GM12891 (cell line): ENCODE measurements at regions not wholly inside any gene's neighbourhood (a gene's known extent, or its start where the extent isn't known, plus 50 kb on each side); places are given as distances from the start of the nearest gene placed in this dataset.

ENCODE experiments used
- PAX5 ChIP-seq: IDR thresholded peaks from 2 replicates; pipeline ENCODE4 v1.6.1; 2011; ENCODE audit warnings: low read length, moderate library complexity, mild to moderate bottlenecking; ENCODE audit not compliant: insufficient read depth, severe bottlenecking
- POLR2A ChIP-seq: IDR thresholded peaks from 2 replicates; pipeline ENCODE4 v1.6.1; 2011; ENCODE audit warnings: low read depth, low read length, control low read depth
- POLR2AphosphoS5 ChIP-seq: IDR thresholded peaks from 2 replicates; pipeline ENCODE4 v1.6.1; 2011; ENCODE audit warnings: low read depth, low read length, control low read depth
- POU2F2 ChIP-seq: IDR thresholded peaks from 2 replicates; pipeline ENCODE4 v1.6.1; 2011; ENCODE audit warnings: low read depth, mild to moderate bottlenecking, control low read depth, low read length, moderate library complexity
- SPI1 ChIP-seq: IDR thresholded peaks from 2 replicates; pipeline ENCODE4 v1.6.1; 2011; ENCODE audit warnings: low read depth, low read length, control low read depth
- TAF1 ChIP-seq: IDR thresholded peaks from 2 replicates; pipeline ENCODE4 v1.6.1; 2011; ENCODE audit warnings: low read depth, low read length, control low read depth

- no peak for TF ChIP-seq POLR2A
- TF ChIP-seq TAF1: no peak
- TF ChIP-seq POLR2AphosphoS5: no peak
- TF ChIP-seq POU2F2: no peak
- TF ChIP-seq SPI1: no peak
- TF ChIP-seq PAX5: no peak
Observed at GRCh38 chr5:120151825-120152224, 312.3 kb upstream of the PRR16 start.
